ENCODE measurements at regions not wholly inside any gene's neighbourhood (a gene's known extent, or its start where the extent isn't known, plus 50 kb on each side); places are given as distances from the start of the nearest gene placed in this dataset.

- intact Hi-C loops (cut with micrococcal nuclease; ENCODE audit: unreplicated experiment), result loop anchor here (2.0 kb wide), 1 partner anchor 165 kb away; no protein-coding TSS in a partner anchor
- TF ChIP-seq CTCF (conservative IDR thresholded peaks at IDR 0.05) (peak; percentile 93), EZH2 (IDR thresholded peaks at IDR 0.05; ENCODE audit: low read depth) (no peak)
- Histone ChIP-seq H3K4me1 (replicated peaks; ENCODE audit: insufficient read depth) (no peaks in the 10 kb centered on the region), H3F3A (ENCODE audit: insufficient read depth, low read depth) (no peaks in the 10 kb centered on the region), H2AFZ (no peak overlapping the region), H3K36me3 (ENCODE audit: low read depth) (no peaks in the 10 kb centered on the region), H3K27me3 (ENCODE audit: insufficient read depth, low read depth) (peaks cover 3% of the 10 kb centered on the region; the same call in 1 of the 2 replicates), H3K79me2 (ENCODE audit: low read depth) (no peaks in the 10 kb centered on the region), H4K20me1 (ENCODE audit: insufficient read depth) (no peaks in the 10 kb centered on the region), H3K4me3 (no peak overlapping the region), H3K9me2 (ENCODE audit: insufficient read depth) (no peaks in the 10 kb centered on the region), H3K4me2 (no peak overlapping the region), H3K9me3 (ENCODE audit: insufficient read depth, low read depth) (no peaks in the 10 kb centered on the region), H3K27ac (no peak overlapping the region)
- POLR2A ChIA-PET (ENCODE audit: unreplicated experiment), result no interaction called here
- CTCF ChIA-PET, result no interaction called here
- BruUV-seq (replicated peaks), result no TSS peak
- DNase-seq, result peak in 1 of 2 experiments; percentile 34
These were observed 579.5 kb downstream of the UQCRFS1 start for GRCh38 chr19:28633319-28634018.

GRCh38 chr19:28632371-28633080 lies 580.4 kb downstream of the UQCRFS1 start:
- CTCF ChIA-PET, result no interaction called here
- H3K27me3 ChIP-seq (ENCODE audit: insufficient read depth, low read depth), result no peaks in the 10 kb centered on the region; the same call in 1 of the 2 replicates
- H3K79me2 ChIP-seq (ENCODE audit: low read depth), result no peaks in the 10 kb centered on the region
- H3K4me2 ChIP-seq, result no peak overlapping the region
- no peaks in the 10 kb centered on the region for H3K9me2 ChIP-seq (ENCODE audit: insufficient read depth)
- no peaks in the 10 kb centered on the region for H3K9me3 ChIP-seq (ENCODE audit: insufficient read depth, low read depth)
- H3K4me1 ChIP-seq (replicated peaks; ENCODE audit: insufficient read depth), result no peaks in the 10 kb centered on the region
- H3F3A ChIP-seq (ENCODE audit: insufficient read depth, low read depth), result no peaks in the 10 kb centered on the region
- H3K27ac ChIP-seq, result no peak overlapping the region
- no peak overlapping the region for H3K4me3 ChIP-seq
- no peak for TF ChIP-seq EZH2 (IDR thresholded peaks at IDR 0.05; ENCODE audit: low read depth)
- no peak for TF ChIP-seq CTCF (conservative IDR thresholded peaks at IDR 0.05)
- no peak overlapping the region for H2AFZ ChIP-seq
- H3K36me3 ChIP-seq (ENCODE audit: low read depth), result no peaks in the 10 kb centered on the region
- H4K20me1 ChIP-seq (ENCODE audit: insufficient read depth), result no peaks in the 10 kb centered on the region
- intact Hi-C loops (cut with micrococcal nuclease; ENCODE audit: unreplicated experiment), result loop anchor here (2.0 kb wide), 1 partner anchor 164 kb away; no protein-coding TSS in a partner anchor
- POLR2A ChIA-PET (ENCODE audit: unreplicated experiment), result no interaction called here
- no TSS peak for BruUV-seq (replicated peaks)
- no peak for DNase-seq

GRCh38 chr19:28631961-28632360 lies 581.0 kb downstream of the UQCRFS1 start:
- H4K20me1 ChIP-seq (ENCODE audit: insufficient read depth), result no peaks in the 10 kb centered on the region
- intact Hi-C loops (cut with micrococcal nuclease; ENCODE audit: unreplicated experiment), result loop anchor here (2.0 kb wide), 1 partner anchor 163 kb away; no protein-coding TSS in a partner anchor
- H3K9me2 ChIP-seq (ENCODE audit: insufficient read depth), result no peaks in the 10 kb centered on the region
- H3K4me2 ChIP-seq, result no peak overlapping the region
- DNase-seq, result no peak
- no peaks in the 10 kb centered on the region for H3K36me3 ChIP-seq (ENCODE audit: low read depth)
- no peaks in the 10 kb centered on the region for H3K79me2 ChIP-seq (ENCODE audit: low read depth)
- H3K4me3 ChIP-seq, result no peak overlapping the region
- H3K27ac ChIP-seq, result no peak overlapping the region
- CTCF ChIA-PET, result no interaction called here
- H3F3A ChIP-seq (ENCODE audit: insufficient read depth, low read depth), result no peaks in the 10 kb centered on the region
- POLR2A ChIA-PET (ENCODE audit: unreplicated experiment), result no interaction called here
- no peak for TF ChIP-seq CTCF (conservative IDR thresholded peaks at IDR 0.05)
- TF ChIP-seq EZH2 (IDR thresholded peaks at IDR 0.05; ENCODE audit: low read depth), result no peak
- H3K9me3 ChIP-seq (ENCODE audit: insufficient read depth, low read depth), result no peaks in the 10 kb centered on the region
- BruUV-seq (replicated peaks), result no TSS peak
- H3K4me1 ChIP-seq (replicated peaks; ENCODE audit: insufficient read depth), result no peaks in the 10 kb centered on the region
- H3K27me3 ChIP-seq (ENCODE audit: insufficient read depth, low read depth), result no peaks in the 10 kb centered on the region; the same call in 1 of the 2 replicates
- no peak overlapping the region for H2AFZ ChIP-seq

Data from PC-9 (cell line).